ENCODE measurements at regions not wholly inside any gene's neighbourhood (a gene's known extent, or its start where the extent isn't known, plus 50 kb on each side); places are given as distances from the start of the nearest gene placed in this dataset.

- no peak for TF ChIP-seq CTCF (IDR thresholded peaks at IDR 0.05; ENCODE audit: low read depth, low read length, missing control alignments)
- Histone ChIP-seq H3K27me3 (replicated peaks) (no peaks in the 10 kb centered on the region), H3K4me3 (ENCODE audit: low read depth, low read length) (no peak overlapping the region), H3K36me3 (replicated peaks) (no peaks in the 10 kb centered on the region), H3K27ac (no peak overlapping the region)
- no peak for DNase-seq
- in situ Hi-C loops (cut with HindIII; ENCODE audit: low pct_ligation_motif_present, low sequenced_read_pairs), result no loop called here
Observed at GRCh38 chr1:30196872-30197638, 526.3 kb downstream of the MATN1 start.

GRCh38 chr1:30196457-30196856 lies 526.9 kb downstream of the MATN1 start:
- in situ Hi-C loops (cut with HindIII; ENCODE audit: low pct_ligation_motif_present, low sequenced_read_pairs), result no loop called here
- DNase-seq, result no peak
- H3K27ac ChIP-seq, result no peak overlapping the region
- no peaks in the 10 kb centered on the region for H3K36me3 ChIP-seq (replicated peaks)
- H3K27me3 ChIP-seq (replicated peaks), result no peaks in the 10 kb centered on the region
- no peak overlapping the region for H3K4me3 ChIP-seq (ENCODE audit: low read depth, low read length)
- no peak for TF ChIP-seq CTCF (IDR thresholded peaks at IDR 0.05; ENCODE audit: low read depth, low read length, missing control alignments)

GRCh38 chr1:30195424-30196134 lies 527.8 kb downstream of the MATN1 start:
- no peak overlapping the region for H3K27ac ChIP-seq
- H3K36me3 ChIP-seq (replicated peaks), result no peaks in the 10 kb centered on the region
- TF ChIP-seq CTCF (IDR thresholded peaks at IDR 0.05; ENCODE audit: low read depth, low read length, missing control alignments), result no peak
- no peak for DNase-seq
- H3K4me3 ChIP-seq (ENCODE audit: low read depth, low read length), result no peak overlapping the region
- in situ Hi-C loops (cut with HindIII; ENCODE audit: low pct_ligation_motif_present, low sequenced_read_pairs), result no loop called here
- no peaks in the 10 kb centered on the region for H3K27me3 ChIP-seq (replicated peaks)

DNA sequence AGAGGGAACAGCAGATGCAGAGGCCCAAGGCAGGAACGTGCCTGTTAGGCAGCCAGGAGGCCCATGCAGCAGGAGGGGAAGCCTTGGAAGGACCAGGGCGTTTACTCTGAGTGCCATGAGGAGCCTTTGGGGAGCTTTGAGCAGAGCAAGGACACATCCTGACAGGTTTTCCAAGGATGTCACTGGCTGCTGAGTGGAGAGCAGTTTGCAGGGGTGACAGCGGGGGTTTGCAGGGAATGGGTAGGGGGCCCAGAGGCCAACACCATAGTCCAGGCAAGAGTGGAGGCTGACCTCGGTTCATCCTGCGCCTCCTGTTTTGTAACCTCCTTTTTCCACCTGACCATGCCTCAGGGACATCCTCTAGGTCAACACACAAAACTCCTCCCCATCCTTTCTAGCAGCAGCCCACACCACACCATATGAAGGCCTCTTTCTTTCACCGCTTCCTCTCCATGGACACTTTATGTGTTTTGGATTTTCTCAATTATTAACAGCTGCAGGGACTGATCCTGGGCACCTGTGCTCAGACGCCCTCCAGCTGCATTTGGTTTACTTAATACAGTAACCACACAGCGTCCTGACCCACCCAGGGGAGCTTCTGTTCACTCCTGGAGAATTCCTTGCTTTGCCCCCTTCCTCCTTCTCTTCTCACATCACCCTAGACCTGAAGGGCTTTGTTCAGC lies 528.5 kb downstream of the MATN1 start:
- DNase-seq, result no peak
- no peak for TF ChIP-seq CTCF (IDR thresholded peaks at IDR 0.05; ENCODE audit: low read depth, low read length, missing control alignments)
- H3K4me3 ChIP-seq (ENCODE audit: low read depth, low read length), result no peak overlapping the region
- no peaks in the 10 kb centered on the region for H3K36me3 ChIP-seq (replicated peaks)
- in situ Hi-C loops (cut with HindIII; ENCODE audit: low pct_ligation_motif_present, low sequenced_read_pairs), result no loop called here
- no peak overlapping the region for H3K27ac ChIP-seq
- no peaks in the 10 kb centered on the region for H3K27me3 ChIP-seq (replicated peaks)

- no peak overlapping the region for H3K4me3 ChIP-seq (ENCODE audit: low read depth, low read length)
- no peaks in the 10 kb centered on the region for H3K27me3 ChIP-seq (replicated peaks)
- no peak for TF ChIP-seq CTCF (IDR thresholded peaks at IDR 0.05; ENCODE audit: low read depth, low read length, missing control alignments)
- DNase-seq, result no peak
- H3K36me3 ChIP-seq (replicated peaks), result no peaks in the 10 kb centered on the region
- no peak overlapping the region for H3K27ac ChIP-seq
- in situ Hi-C loops (cut with HindIII; ENCODE audit: low pct_ligation_motif_present, low sequenced_read_pairs), result no loop called here
Observed at GRCh38 chr1:30194046-30194619, 529.3 kb downstream of the MATN1 start.
